HG02763 (cell line): ENCODE measurements at regions not wholly inside any gene's neighbourhood (a gene's known extent, or its start where the extent isn't known, plus 50 kb on each side); places are given as distances from the start of the nearest gene placed in this dataset.
"Not testable (repeated sequence)": the region's sequence is repeated elsewhere in the genome, so short reads cannot be mapped to it uniquely, and the experiment has no call there.

ENCODE experiments used
- ATAC-seq: cut with Tn5 transposase; IDR thresholded peaks from one replicate; pipeline ENCODE4 v1.9.1; 2021; ENCODE audit warnings: mild to moderate bottlenecking, moderate library complexity; ENCODE audit not compliant: unreplicated experiment

DNA sequence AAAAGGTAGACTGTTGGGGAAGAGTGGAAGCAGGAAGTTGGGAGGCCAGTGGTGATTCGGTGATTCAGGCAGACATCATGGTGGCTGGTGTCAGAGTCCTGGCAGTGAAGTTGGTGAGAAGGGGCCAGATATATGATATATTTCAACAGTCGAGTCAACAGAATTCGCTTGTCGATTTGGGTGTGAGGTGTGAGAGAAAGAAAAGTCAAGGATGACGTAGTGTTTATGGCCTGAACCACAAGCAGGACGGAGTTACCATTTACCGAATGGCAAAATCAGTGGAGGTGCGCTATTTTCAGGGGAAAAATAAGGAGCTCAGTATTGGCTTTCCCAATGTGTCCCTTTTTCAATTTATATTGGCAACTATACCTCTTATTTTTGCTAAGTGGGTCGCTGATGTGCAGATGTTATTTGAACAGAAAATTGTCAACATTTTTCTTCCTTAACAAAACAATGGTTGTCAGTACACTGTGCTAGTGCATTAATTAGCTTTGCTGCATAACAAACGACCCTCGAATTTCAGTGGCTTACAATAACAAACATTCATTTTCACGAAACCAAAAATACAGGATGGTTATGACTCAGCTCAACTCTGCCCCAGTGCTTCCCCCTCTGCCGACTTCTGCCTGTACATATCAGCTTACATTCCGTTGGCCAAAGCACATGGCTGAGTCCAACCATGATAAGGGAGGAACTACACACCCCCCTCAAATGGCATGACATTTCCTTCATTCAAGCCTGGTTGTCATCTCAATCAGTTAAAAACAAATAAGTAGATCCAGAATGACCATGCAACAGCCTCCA, 255.0 kb upstream of the ZFP64 start:
- no peak for ATAC-seq

DNA sequence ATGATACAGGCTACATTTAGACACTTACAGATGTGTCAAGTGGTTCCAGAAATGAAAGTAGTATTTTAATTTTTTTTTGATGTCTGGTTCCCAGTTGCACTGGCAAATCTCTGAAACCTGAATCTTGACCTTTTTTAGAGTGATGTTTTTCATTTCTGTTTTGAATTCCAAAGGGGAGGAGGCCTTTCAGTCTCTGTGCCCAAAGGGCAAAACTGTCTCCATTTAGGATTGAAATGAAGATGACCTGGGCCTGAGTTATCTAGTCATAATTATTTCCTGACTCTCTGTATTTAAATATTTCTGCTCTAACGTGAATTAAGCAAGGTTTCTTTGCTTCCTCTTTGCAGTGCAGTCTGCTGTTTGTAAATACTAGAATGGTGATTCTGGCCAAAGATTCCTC, 252.9 kb upstream of the ZFP64 start:
- ATAC-seq: no peak

DNA sequence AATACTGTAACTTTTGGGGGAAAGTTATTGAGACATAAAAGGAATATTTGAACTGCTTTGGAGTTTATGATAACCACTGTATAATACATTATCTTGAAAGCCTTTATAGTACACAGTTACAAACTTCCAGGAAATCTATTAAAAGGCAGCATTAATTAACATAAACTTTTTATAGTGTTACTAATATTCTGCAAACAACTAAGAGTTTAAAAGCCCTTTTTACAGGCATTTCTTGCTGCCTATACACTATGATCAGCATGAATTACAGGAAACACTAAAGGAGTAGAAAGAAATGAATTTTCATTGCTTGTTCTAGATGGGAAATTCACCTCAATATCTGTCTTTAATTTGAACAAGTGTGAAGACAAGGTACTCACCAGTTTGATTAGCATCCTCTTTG, 252.3 kb upstream of the ZFP64 start:
- no peak for ATAC-seq

DNA sequence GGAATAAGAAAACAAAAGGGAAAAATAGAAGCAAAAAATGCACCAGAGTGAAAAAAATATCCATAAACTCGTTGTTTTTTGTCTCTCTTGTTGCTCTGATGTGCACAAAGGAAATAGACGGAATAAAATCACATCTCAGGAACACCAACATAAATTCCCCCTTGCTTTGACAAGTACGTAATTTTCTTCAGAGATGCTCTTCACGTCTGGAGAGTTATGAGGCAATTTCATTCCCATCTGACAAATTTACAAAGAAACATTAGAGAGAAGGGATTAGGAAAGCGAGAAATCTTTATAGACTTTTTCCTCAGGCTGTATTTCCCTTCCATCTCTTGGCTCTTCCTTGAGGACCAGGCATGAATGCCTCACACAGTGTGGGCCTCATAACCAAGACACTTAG, 250.1 kb upstream of the ZFP64 start:
- ATAC-seq: no peak

DNA sequence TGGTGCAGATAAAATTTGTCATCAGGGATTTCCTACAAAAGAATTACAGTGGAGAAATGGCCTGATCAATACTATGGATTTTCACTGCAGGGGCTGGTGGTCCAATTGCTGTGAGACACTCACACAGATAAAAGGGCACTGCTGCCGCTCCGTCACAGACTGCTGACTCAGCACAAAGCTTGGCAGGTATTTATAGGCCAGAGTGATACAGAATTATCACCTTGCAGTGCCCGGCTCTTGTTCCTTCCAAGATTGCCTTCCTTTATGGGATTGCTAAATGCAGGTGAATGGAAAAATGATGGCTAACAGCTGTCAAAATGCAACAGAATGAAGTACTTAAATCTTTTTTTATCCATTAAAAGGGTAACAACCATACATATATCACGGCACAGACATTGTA, 247.8 kb upstream of the ZFP64 start:
- ATAC-seq: no peak

DNA sequence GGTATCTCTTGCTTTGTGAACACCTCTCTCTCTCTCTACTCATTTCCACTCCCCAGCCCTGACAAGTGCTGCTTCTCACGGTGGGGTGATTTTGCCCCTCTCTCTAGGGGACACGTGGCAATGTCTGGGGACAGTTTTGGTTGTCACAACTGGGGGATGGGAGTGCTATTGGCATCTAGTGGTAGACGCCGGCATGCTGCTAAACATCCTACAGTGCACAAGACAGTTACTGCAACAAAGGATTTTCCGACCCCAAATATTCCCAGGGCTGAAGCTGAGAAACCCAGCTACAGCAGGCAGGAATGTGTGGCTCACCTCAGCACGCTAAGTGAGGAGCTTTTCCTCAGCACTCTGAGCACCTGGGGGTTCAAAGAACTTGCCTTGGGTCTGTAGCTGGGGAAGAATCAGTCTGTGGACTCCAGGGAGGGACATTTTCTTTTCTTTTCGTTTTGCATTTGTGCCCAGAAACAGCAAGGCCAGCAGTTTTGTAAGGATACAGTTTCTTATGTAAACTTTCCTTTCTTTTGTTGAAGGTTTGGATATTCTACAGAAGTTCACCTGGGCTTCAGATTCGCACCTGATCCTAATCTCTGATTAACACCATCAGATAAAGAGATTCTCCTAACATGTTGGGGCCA, 246.9 kb upstream of the ZFP64 start:
- no peak for ATAC-seq

DNA sequence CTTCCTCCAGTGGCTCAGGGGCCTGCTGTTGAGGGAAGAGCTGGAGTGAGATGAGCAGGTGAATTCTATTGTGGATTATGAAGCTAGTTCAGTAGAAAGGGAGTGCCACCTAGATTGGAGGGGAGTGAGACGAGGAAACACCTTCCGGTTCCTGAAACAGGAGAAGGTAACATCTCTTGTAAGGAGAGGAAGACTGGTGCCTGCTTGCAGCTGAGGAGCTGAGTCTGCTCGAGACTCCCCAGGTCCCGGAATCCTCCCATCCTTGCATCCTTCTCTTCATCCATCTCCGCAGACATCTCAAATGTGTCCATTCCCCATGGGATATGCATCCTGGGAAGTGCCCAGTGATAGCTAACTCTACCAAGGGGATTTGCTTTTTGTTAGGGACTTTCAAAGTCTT, 242.9 kb upstream of the ZFP64 start:
- no peak for ATAC-seq

DNA sequence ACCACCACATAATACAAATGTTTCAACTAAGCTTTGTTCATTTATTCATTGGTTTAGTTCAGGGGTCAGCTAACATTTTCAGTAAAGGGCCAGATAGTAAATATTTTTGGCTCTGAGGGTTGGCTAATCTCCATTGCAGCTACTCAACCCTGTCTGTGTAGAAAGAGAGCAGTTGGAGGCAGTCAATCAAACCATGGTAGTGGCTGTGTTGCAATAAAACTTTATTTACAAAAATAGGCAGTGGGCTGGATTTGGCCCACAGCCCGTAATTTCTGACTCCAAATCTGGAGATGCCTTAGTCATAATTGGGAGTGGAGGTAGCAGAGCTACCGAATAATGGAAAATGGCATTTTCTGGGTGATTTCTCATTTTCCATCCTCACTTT, 242.5 kb upstream of the ZFP64 start:
- no peak for ATAC-seq

DNA sequence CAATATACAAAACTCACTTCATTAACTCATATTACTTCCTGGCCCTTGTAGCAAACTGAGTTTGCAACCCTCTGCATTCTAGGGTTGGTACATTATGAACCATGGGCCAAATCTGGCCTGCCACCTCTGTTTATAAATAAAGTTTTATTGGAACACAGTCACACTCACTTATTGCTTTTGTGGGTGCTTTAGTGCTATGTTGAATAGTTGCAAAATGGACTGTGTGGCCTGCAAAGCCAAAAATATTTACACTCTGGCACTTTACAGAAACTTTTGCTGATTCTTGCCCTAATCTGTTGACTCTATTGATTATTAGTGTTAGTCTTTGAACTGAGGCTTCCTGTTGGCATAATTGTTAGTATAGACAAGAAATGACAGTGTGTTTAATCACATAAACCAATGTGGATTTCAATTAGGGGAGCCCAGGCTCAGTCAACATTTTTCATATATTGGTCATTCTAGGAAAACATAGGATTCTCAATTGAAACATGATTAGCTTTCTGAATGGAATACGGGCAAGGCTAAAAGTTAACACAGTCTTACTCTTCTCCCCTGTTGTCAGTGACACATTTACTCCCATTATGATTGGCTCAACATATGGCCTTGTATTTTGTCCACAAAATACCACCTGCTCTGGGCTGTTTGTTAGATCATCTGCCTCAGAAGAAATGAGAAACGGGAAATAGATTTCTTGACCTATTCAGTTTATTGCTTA, 241.9 kb upstream of the ZFP64 start:
- ATAC-seq: no peak

DNA sequence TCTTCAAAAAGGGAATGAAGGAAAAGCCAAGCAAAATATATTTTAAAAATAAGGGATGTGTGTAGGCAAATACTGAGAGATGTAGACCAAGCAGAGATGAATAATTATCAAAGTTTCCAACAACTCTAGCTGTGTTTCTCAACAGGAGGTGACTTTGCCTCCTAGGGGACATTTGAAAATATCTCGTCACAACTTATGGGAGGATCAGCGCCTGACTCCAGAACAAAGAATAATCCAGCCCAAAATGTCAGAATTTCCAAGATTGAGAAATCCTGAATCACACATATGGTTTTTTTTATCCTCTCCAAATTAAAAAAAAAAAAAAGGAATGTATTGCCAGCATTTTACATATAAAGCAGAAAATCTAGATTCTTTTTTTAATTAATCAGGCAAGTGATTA, 241.2 kb upstream of the ZFP64 start:
- no peak for ATAC-seq

DNA sequence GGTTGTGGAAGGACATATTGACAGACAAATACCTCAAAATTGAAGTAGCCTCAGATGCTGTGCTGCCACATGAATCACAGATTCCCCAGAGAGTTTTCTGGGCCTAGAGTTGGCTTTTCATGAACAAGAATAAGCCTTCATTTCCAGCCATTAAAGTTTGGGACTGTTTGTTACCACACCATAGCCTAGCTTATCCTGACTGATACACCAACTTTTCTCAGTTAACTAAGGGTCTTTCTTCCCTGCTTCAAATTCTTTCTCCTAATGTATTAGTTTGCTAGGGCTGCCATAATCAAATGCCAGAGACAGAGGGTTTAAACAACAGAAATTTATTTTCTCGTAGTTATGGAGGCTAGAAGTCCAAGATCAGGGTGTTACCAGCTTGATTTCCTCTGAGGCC, 237.4 kb upstream of the ZFP64 start:
- ATAC-seq: no peak

DNA sequence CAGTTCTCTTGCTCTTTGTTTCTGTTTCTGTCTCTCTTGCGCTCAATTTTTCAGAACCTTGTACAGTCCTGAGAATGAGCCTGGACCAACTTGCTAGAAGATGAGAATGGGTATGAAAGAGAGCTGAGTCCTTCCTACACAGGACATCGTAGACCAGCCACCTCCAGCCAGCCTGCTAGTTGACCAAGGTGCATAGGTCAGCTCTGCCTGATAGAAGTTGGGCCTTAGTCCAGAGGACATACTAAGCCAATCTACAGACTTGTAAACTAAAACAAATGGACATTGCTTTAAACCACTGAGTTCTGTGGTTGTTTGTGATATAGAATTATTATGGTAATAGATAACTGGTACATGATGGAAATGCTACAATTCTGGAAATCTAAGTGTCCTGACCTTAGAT, 236.4 kb upstream of the ZFP64 start:
- no peak for ATAC-seq

DNA sequence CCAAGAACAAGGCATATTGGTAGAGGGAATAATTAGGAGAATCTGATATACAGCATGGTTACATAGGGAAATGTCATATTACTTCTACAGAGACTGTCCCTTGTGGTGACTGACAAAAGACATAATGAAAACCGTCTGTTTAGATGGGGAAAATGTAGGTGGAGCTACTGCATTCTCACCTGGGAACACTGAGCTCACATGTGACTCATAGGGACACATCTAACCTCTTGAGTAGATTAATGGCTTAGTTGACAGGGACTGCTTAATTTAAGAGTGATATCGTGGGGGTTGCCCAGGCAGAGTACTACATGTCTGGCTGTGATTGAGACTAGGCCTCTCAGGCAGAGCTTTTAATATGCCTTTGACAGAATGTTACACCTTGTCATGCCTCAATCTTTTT, 235.3 kb upstream of the ZFP64 start:
- ATAC-seq: no peak

DNA sequence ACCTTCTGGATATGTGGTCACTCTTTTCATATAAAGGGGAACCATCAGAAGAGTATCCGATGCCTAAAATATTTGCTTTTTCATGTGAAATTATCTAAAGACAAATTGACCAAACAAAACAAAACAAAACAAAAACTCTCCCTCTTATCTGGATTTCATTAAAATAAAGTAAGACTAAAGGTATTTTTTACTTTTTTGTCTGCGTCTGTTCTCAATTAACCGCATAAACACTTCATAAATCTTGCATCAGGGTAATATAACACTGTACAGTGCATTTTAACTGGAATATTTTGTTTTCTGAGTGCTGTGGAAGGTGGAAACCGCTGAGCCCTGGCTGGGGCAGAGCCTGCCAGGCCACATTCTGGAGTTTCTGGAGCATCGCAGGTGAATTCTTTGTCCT, 234.1 kb upstream of the ZFP64 start:
- no peak for ATAC-seq

DNA sequence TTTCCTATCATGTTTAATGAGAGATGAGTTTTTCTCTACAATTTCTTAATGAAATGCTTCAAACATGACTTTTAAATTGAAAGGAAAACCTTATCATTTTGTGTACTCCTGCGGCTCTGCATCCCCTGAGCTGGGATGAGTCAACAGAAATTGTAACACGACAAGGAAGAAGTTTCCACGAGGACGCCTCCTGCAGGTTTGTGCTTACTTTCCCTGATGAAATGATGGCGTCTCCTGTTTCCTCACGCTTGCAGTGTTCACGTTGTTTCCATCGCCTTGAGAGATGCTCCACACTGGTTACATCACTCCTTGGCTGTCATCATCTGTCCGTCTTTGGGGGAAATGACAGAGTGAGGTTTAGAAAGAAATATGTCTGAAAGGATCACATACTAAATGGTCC, 233.7 kb upstream of the ZFP64 start:
- ATAC-seq: no peak

DNA sequence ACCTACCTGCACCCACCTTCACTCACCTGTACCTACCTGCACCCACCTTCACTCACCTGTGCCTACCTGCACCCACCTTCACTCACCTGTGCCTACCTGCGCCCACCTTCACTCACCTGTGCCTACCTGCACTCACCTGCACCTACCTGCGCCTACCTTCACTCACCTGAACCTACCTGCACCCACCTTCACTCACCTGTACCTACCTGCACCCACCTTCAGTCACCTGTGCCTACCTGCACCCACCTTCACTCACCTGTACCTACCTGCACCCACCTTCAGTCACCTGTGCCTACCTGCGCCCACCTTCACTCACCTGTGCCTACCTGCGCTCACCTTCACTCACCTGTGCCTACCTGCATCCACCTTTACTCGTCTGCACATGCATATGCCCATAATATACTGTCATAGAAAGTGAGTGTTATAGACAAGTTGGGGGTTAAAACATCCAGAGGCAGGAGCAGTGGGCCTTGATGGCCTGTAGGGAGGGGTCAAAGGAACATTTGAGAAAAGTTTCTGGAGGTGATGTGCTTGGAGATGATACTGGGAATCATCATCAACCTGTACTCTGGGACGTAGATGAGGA, 232.9 kb upstream of the ZFP64 start:
- not testable (repeated sequence) for ATAC-seq

DNA sequence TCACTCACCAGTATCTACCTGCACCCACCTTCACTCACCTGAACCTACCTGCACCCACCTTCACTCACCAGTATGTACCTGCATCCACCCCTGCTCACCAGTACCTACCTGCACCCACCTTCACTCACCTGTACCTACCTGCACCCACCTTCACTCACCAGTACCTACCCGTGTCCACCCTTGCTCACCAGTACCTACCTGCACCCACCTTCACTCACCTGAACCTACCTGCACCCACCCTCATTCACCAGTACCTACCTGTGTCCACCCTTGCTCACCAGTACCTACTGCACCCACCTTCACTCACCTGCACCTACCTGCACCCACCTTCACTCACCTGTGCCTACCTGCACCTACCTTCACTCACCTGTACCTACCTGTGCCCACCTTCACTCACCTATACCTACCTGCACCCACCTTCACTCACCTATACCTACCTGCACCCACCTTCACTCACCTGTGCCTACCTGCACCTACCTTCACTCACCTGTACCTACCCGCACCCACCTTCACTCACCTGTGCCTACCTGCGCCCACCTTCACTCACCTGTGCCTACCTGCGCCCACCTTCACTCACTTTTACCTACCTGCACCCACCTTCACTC, 232.1 kb upstream of the ZFP64 start:
- not testable (repeated sequence) for ATAC-seq

DNA sequence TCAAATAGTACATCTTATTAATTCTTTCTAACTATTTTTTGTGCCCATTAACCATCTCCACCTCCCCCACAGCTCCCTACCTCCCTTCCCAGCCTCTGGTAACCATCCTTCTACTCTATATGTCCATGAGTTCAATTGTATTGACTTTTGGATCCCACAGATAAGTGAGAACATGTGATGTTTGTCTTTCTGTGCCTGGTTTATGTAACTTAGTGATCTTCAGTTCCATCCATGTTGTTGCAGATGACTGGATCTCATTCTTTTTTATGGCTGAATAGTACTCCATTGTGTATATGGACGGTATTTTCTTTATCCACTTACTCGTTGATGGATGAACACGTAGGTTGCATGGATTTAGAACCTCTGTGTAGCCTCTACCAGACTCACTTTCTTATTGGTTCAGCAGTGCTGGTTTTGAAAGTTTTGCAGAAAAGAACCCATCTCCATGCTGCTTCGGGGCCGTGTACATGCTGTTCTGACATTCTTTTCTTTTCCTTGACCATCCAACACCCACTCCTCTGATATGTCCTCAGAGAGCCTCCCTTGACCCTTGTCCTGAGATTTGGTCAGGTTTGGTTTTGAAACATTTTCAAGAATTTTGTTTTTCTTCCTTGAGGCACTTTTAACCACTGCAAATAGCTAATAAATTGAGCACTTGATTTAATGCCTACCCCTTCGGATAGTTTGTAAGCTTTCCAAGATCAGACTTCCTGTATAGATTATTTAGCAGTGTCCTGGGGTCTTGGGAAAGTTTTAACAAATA, 231.2 kb upstream of the ZFP64 start:
- ATAC-seq: no peak

DNA sequence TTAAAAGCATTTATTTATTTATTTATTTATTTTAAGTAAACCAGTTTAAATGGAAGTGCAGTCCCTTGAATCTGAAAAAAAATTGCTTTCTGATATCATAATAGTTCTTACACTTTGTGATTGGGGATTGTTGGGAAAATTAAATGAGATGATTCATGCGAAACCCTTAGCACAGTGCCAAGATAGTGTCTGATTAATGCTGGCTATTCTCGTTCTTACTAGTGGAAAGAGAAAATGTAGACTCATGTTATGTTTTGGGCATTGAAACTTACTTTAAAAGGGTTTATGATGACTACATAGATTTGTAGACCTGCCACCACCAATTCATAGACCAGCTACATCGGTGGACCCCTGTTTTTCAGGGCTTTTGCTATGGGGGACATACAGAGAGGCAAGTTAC, 229.2 kb upstream of the ZFP64 start:
- no peak for ATAC-seq

DNA sequence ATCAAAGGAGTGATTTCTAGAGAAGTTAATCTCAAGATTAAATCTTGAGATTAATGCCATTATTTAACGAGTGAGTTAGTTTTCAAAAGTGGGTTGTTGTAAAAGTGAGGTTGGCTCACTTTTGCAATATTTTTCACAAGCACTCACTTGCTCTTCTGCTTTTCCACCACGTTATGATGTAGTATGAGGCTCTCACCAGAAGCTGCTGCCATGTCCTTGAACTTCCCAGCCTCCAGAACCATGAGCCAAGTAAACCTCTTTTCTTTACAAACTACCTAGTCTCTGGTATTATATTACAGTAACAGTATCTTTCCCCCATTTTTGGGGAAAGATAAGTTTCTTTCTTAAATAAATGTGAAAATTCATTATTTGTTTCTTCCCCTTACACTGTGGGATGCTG, 227.6 kb upstream of the ZFP64 start:
- no peak for ATAC-seq

DNA sequence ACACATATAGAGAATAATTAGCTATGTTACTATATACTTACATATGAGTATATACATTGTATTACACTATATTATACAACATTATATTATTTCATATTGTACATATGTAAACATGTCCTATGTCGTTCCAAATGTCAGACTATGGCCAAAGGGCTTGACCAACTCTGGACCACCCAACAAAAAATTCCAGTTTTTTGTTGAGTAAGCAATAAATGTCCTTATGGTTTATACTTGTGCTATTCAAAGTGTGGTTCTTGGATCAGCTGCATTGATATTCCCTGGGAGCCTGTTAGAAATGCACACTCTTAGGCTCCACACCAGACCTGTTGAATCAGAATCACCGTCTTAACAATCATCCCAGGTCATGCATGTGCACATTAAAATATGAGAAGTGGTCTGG, 225.4 kb upstream of the ZFP64 start:
- no peak for ATAC-seq
